GM18861 (cell line): ENCODE measurements at regions not wholly inside any gene's neighbourhood (a gene's known extent, or its start where the extent isn't known, plus 50 kb on each side); places are given as distances from the start of the nearest gene placed in this dataset.

Experiments
- ATAC-seq: cut with Tn5 transposase; IDR thresholded peaks from one replicate; pipeline ENCODE4 v1.9.1; 2021; ENCODE audit not compliant: unreplicated experiment

GRCh38 chr14:95413289-95414215, 93.8 kb upstream of the CLMN start:
- no peak for ATAC-seq

- no peak for ATAC-seq
These were observed 91.1 kb upstream of the CLMN start for GRCh38 chr14:95410838-95411237.

GRCh38 chr14:95409477-95410272, 90.0 kb upstream of the CLMN start:
- ATAC-seq, result no peak

- ATAC-seq, result no peak
These were observed 89.2 kb upstream of the CLMN start for GRCh38 chr14:95408731-95409476.

- ATAC-seq, result no peak
These were observed 87.6 kb upstream of the CLMN start for GRCh38 chr14:95407354-95407753.

- ATAC-seq, result no peak
These were observed 87.1 kb upstream of the CLMN start for GRCh38 chr14:95406756-95407277.

GRCh38 chr14:95404583-95404982, 84.9 kb upstream of the CLMN start:
- no peak for ATAC-seq

- no peak for ATAC-seq
These were observed 82.9 kb upstream of the CLMN start for GRCh38 chr14:95402578-95402977.

GRCh38 chr14:95402176-95402575, 82.5 kb upstream of the CLMN start:
- no peak for ATAC-seq

- ATAC-seq, result no peak
These were observed 79.2 kb upstream of the CLMN start for GRCh38 chr14:95398630-95399547.

GRCh38 chr14:95397325-95397724, 77.6 kb upstream of the CLMN start:
- ATAC-seq, result no peak

GRCh38 chr14:95396221-95396620, 76.5 kb upstream of the CLMN start:
- ATAC-seq, result no peak

GRCh38 chr14:95395098-95395737, 75.5 kb upstream of the CLMN start:
- ATAC-seq, result no peak

- no peak for ATAC-seq
These were observed 74.8 kb upstream of the CLMN start for GRCh38 chr14:95394297-95395097.

- no peak for ATAC-seq
These were observed 73.1 kb upstream of the CLMN start for GRCh38 chr14:95392841-95393240.

GRCh38 chr14:95391331-95391730, 71.6 kb upstream of the CLMN start:
- ATAC-seq, result no peak

GRCh38 chr14:95389471-95390011, 69.8 kb upstream of the CLMN start:
- ATAC-seq, result no peak

- no peak for ATAC-seq
These were observed 69.0 kb upstream of the CLMN start for GRCh38 chr14:95388699-95389098.
